Calu3 (cell line): ENCODE measurements at regions not wholly inside any gene's neighbourhood (a gene's known extent, or its start where the extent isn't known, plus 50 kb on each side); places are given as distances from the start of the nearest gene placed in this dataset.

Experiments used
- BruUV-seq: library from RNA; stranded (reverse); fragments of 400-500 nt; replicated peaks from 2 replicates; lab custom pipeline; 2021; lab: Mats Ljungman, UMichigan
- CTCF ChIA-PET: fragments of 300-600 bp; sonication (Branson Sonifier 250); formaldehyde crosslinking; loops from one replicate; lab custom pipeline; 2022; ENCODE audit warnings: antibody characterized with exemption; lab: Charles Lee
- DNase-seq: peaks from one replicate; pipeline ENCODE4 v3.0.0; 2022
- H3K27ac Mint-ChIP-seq: one replicate; pipeline ENCODE4 v1.8.0; 2022; ENCODE audit warnings: mixed read lengths; ENCODE audit not compliant: unreplicated experiment
- H3K27me3 Mint-ChIP-seq: one replicate; pipeline ENCODE4 v1.8.0; 2022; ENCODE audit warnings: mixed read lengths; ENCODE audit not compliant: unreplicated experiment
- H3K36me3 Mint-ChIP-seq: one replicate; pipeline ENCODE4 v1.8.0; 2022; ENCODE audit warnings: mild to moderate bottlenecking, moderate library complexity, mixed read lengths; ENCODE audit not compliant: insufficient read depth, unreplicated experiment
- H3K4me1 Mint-ChIP-seq: one replicate; pipeline ENCODE4 v1.8.0; 2022; ENCODE audit warnings: mild to moderate bottlenecking, low read depth, mixed read lengths; ENCODE audit not compliant: unreplicated experiment
- H3K4me3 Mint-ChIP-seq: one replicate; pipeline ENCODE4 v1.8.0; 2022; ENCODE audit warnings: mild to moderate bottlenecking, low read depth, moderate library complexity, mixed read lengths; ENCODE audit not compliant: unreplicated experiment
- H3K9me3 Mint-ChIP-seq: one replicate; pipeline ENCODE4 v1.8.0; 2022; ENCODE audit warnings: low read depth, mixed read lengths; ENCODE audit not compliant: unreplicated experiment
- CTCF ChIP-seq: fragments of 200-600 bp; IDR thresholded peaks from one replicate; pipeline ENCODE4 v1.8.0; 2022; ENCODE audit warnings: antibody characterized with exemption; ENCODE audit not compliant: unreplicated experiment
- intact Hi-C: fragments of 100-400 bp; cut with micrococcal nuclease; formaldehyde crosslinking; loops from one replicate; pipeline ENCODE4 v1.10.0; 2022; ENCODE audit not compliant: unreplicated experiment

DNA sequence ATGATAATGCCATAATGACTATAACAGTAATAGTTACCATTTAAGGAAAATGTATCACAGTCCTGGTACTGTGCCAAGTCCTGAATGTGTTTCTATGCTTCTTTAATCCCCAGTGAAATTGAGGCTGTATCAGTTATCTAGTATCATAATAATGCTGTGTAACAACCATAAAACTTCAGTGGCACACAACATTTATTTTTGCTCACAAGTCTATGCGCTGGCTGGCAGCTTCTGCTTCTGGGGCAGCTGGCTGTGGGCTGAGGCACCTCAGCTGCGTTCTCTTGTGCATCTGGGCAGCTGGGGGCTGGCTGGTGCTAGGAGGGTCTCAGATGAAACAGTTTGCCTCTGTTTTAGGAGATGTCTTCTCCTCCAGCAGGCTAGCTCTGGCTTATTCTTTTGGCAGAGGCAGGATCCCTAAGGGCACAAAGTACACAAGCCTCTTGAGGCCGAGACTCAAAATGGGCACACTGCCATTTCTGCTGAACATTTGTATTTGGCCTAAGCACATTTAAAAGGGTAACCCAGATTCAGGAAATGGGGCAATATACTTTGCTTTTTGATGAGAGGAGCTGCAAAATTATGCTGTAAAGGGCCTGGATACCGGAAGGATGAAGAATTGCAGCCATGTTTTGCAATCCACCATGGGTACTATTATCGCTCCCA, 62.6 kb upstream of the DHX15 start:
- H3K27me3 Mint-ChIP-seq = no peaks in the 10 kb centered on the region
- intact Hi-C loops = no loop called here
- DNase-seq = no peak
- no peak for TF ChIP-seq CTCF
- CTCF ChIA-PET = no interaction called here
- no peaks in the 10 kb centered on the region for H3K9me3 Mint-ChIP-seq
- no peak overlapping the region for H3K4me3 Mint-ChIP-seq
- no TSS peak for BruUV-seq
- peaks cover 6% of the 10 kb centered on the region for H3K36me3 Mint-ChIP-seq
- H3K27ac Mint-ChIP-seq = no peak overlapping the region
- H3K4me1 Mint-ChIP-seq = peaks cover 54% of the 10 kb centered on the region

DNA sequence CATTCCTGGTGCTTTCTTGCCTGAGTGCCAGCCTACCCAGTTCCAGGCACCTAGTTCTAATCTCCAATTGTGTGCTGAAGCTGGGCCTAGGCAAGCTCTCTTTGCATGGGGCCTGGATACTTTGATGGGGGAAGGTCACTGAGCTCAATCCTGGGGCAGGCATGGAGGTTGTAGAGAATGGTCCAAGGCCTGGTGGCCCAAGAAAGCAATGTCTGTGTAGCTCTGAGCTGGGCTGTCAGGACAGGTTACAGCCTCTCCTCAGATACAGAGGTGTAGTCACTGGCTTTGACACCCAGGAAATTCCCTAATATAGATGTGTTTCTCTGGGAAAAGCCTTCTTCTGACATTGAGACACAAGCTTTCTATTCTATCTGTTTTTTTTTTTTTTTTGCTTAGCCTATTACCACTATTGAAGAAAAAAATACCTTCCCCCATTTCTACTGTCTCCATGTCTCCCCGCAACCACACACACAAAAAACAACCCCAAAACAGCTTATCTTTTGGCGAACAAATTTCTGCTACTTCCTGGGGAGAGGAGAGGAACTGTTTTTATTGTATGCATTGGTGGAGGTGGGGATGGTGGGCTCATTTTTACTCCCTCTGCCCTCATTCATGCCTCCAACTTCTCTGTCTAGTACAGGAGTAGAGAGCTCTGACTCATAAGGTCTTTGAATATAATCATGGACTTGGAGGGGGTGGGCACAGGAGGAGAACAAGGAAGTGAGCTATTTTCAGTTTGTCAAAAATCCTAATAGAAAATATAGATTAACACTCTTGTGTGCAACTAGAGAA, 66.7 kb upstream of the DHX15 start:
- CTCF ChIA-PET = interaction anchor here (0.8 to 0.9 kb wide), 2 partner anchors 8 to 11 kb away, joined by 3 read pairs; no protein-coding TSS in a partner anchor
- no peak for TF ChIP-seq CTCF
- Mint-ChIP-seq H3K9me3 (no peaks in the 10 kb centered on the region), H3K27ac (no peak overlapping the region), H3K36me3 (peaks cover 4% of the 10 kb centered on the region), H3K27me3 (no peaks in the 10 kb centered on the region), H3K4me1 (peaks cover 29% of the 10 kb centered on the region), H3K4me3 (no peak overlapping the region)
- no peak for DNase-seq
- intact Hi-C loops = no loop called here
- no TSS peak for BruUV-seq

- Mint-ChIP-seq H3K9me3 (no peaks in the 10 kb centered on the region), H3K4me1 (peaks cover 43% of the 10 kb centered on the region), H3K27ac (no peak overlapping the region), H3K27me3 (no peaks in the 10 kb centered on the region), H3K36me3 (peaks cover 5% of the 10 kb centered on the region), H3K4me3 (no peak overlapping the region)
- intact Hi-C loops = no loop called here
- DNase-seq = no peak
- CTCF ChIA-PET = interaction anchor here (0.7 kb wide), 2 partner anchors 51 to 1231 kb away, joined by 3 to 6 read pairs; no protein-coding TSS in a partner anchor
- TF ChIP-seq CTCF = no peak
- BruUV-seq = no TSS peak
Observed at GRCh38 chr4:24655326-24655725, 71.0 kb upstream of the DHX15 start.

- no peaks in the 10 kb centered on the region for H3K27me3 Mint-ChIP-seq
- no peak overlapping the region for H3K27ac Mint-ChIP-seq
- TF ChIP-seq CTCF = no peak
- H3K9me3 Mint-ChIP-seq = no peaks in the 10 kb centered on the region
- no peak overlapping the region for H3K4me3 Mint-ChIP-seq
- intact Hi-C loops = no loop called here
- CTCF ChIA-PET = interaction anchor here (0.7 kb wide), 1 partner anchor 1231 kb away, joined by 6 read pairs; no protein-coding TSS in a partner anchor
- DNase-seq = no peak
- peaks cover 36% of the 10 kb centered on the region for H3K4me1 Mint-ChIP-seq
- BruUV-seq = no TSS peak
- peaks cover 5% of the 10 kb centered on the region for H3K36me3 Mint-ChIP-seq
Observed at GRCh38 chr4:24655971-24656370, 71.6 kb upstream of the DHX15 start.
